Mucosa of descending colon (tissue), 3 donors: ENCODE measurements at regions not wholly inside any gene's neighbourhood (a gene's known extent, or its start where the extent isn't known, plus 50 kb on each side); places are given as distances from the start of the nearest gene placed in this dataset.

Experiments used
- ATAC-seq: fragments of 200-7000 bp; cut with Tn5 transposase; one replicate; pipeline ENCODE4 v1.9.1; 2020; ENCODE audit warnings: mild to moderate bottlenecking, moderate library complexity
- DNase-seq, 3 donors: peaks; one replicate each; pipeline ENCODE4 v3.0.0-alpha.2; 2020
- H3K36me3 ChIP-seq: fragments of 200-600 bp; one replicate; pipeline ENCODE4 v1.8.0; 2021; ENCODE audit warnings: low read depth, mild to moderate bottlenecking
- H3K4me1 ChIP-seq: fragments of 200-600 bp; one replicate; pipeline ENCODE4 v1.8.0; 2021; ENCODE audit warnings: low read depth, mild to moderate bottlenecking
- H3K4me3 ChIP-seq: fragments of 200-600 bp; one replicate; pipeline ENCODE4 v1.8.0; 2021; ENCODE audit warnings: mild to moderate bottlenecking
- H3K9me3 ChIP-seq: fragments of 200-600 bp; one replicate; pipeline ENCODE4 v1.8.0; 2021; ENCODE audit warnings: mild to moderate bottlenecking
- CTCF ChIP-seq: fragments of 200-600 bp; IDR thresholded peaks from one replicate; pipeline ENCODE4 v1.8.0; 2022; ENCODE audit warnings: antibody characterized with exemption, mild to moderate bottlenecking
- intact Hi-C, 2 donors: fragments of 100-400 bp; cut with DNase I in 1 of 2; cut with micrococcal nuclease in 1 of 2; formaldehyde crosslinking; loops; one replicate each; pipeline versions ENCODE4 v1.11.0 to v1.11.1; 2022; cut with DNase I, micrococcal nuclease
- donor health status: DM: no; HTN: no; CAD: no; lungs with moderate emphysema.
- donor health status: DM: no; HTN: no; CAD: no.
- donor health status: DM: no; HTN: yes; CAD: no.

GRCh38 chr5:57836331-57836730 lies 353.7 kb upstream of the ACTBL2 start:
- no peak overlapping the region for H3K4me3 ChIP-seq
- DNase-seq (no peak), ATAC-seq (no peak)
- no peaks in the 10 kb centered on the region for H3K9me3 ChIP-seq
- no peak for TF ChIP-seq CTCF
- no peaks in the 10 kb centered on the region for H3K4me1 ChIP-seq
- no peaks in the 10 kb centered on the region for H3K36me3 ChIP-seq
- intact Hi-C loops, result no loop called here

- Histone ChIP-seq H3K9me3 (no peaks in the 10 kb centered on the region), H3K4me1 (no peaks in the 10 kb centered on the region), H3K4me3 (no peak overlapping the region), H3K36me3 (no peaks in the 10 kb centered on the region)
- intact Hi-C loops, result no loop called here
- ATAC-seq (no peak), DNase-seq (no peak)
- no peak for TF ChIP-seq CTCF
Observed at GRCh38 chr5:57834829-57835608, 352.4 kb upstream of the ACTBL2 start.

- ATAC-seq (no peak), DNase-seq (no peak)
- TF ChIP-seq CTCF, result no peak
- Histone ChIP-seq H3K9me3 (no peaks in the 10 kb centered on the region), H3K4me1 (no peaks in the 10 kb centered on the region), H3K4me3 (no peak overlapping the region), H3K36me3 (no peaks in the 10 kb centered on the region)
- intact Hi-C loops, result no loop called here
Observed at GRCh38 chr5:57833489-57833888, 350.9 kb upstream of the ACTBL2 start.

GRCh38 chr5:57832875-57833274 lies 350.3 kb upstream of the ACTBL2 start:
- TF ChIP-seq CTCF, result no peak
- DNase-seq (no peak), ATAC-seq (no peak)
- Histone ChIP-seq H3K4me1 (no peaks in the 10 kb centered on the region), H3K9me3 (no peaks in the 10 kb centered on the region), H3K36me3 (no peaks in the 10 kb centered on the region), H3K4me3 (no peak overlapping the region)
- intact Hi-C loops, result no loop called here

GRCh38 chr5:57831932-57832331 lies 349.3 kb upstream of the ACTBL2 start:
- Histone ChIP-seq H3K36me3 (no peaks in the 10 kb centered on the region), H3K9me3 (no peaks in the 10 kb centered on the region), H3K4me1 (no peaks in the 10 kb centered on the region), H3K4me3 (no peak overlapping the region)
- intact Hi-C loops, result no loop called here
- TF ChIP-seq CTCF, result no peak
- DNase-seq (no peak), ATAC-seq (no peak)

- H3K4me3 ChIP-seq, result no peak overlapping the region
- intact Hi-C loops, result no loop called here
- no peak for ATAC-seq
- H3K9me3 ChIP-seq, result no peaks in the 10 kb centered on the region
- no peaks in the 10 kb centered on the region for H3K36me3 ChIP-seq
- H3K4me1 ChIP-seq, result no peaks in the 10 kb centered on the region
- no peak for DNase-seq
- TF ChIP-seq CTCF, result no peak
Observed at GRCh38 chr5:57831090-57831489, 348.5 kb upstream of the ACTBL2 start.
